HG02943 (cell line): ENCODE measurements at regions not wholly inside any gene's neighbourhood (a gene's known extent, or its start where the extent isn't known, plus 50 kb on each side); places are given as distances from the start of the nearest gene placed in this dataset.

Experiments used
- ATAC-seq: cut with Tn5 transposase; IDR thresholded peaks from one replicate; pipeline ENCODE4 v1.9.1; 2021; ENCODE audit warnings: mild to moderate bottlenecking, low read depth, moderate library complexity; ENCODE audit not compliant: unreplicated experiment

- no peak for ATAC-seq
Observed at GRCh38 chr5:90141984-90142383, 267.6 kb downstream of the CETN3 start.

GRCh38 chr5:90136952-90137528 lies 272.5 kb downstream of the CETN3 start:
- no peak for ATAC-seq

- no peak for ATAC-seq
Observed at GRCh38 chr5:90135779-90136378, 273.7 kb downstream of the CETN3 start.

- ATAC-seq = no peak
Observed at GRCh38 chr5:90134892-90135291, 274.7 kb downstream of the CETN3 start.

- no peak for ATAC-seq
Observed at GRCh38 chr5:90134381-90134780, 275.2 kb downstream of the CETN3 start.

- ATAC-seq = no peak
Observed at GRCh38 chr5:90133941-90134340, 275.6 kb downstream of the CETN3 start.

- ATAC-seq = no peak
Observed at GRCh38 chr5:90131383-90132133, 278.0 kb downstream of the CETN3 start.

- ATAC-seq = no peak
Observed at GRCh38 chr5:90128551-90128950, 281.0 kb downstream of the CETN3 start.

GRCh38 chr5:90119531-90119971 lies 290.0 kb downstream of the CETN3 start:
- ATAC-seq = no peak

- no peak for ATAC-seq
Observed at GRCh38 chr5:90117005-90117404, 292.6 kb downstream of the CETN3 start.

GRCh38 chr5:90113108-90113507 lies 296.4 kb downstream of the CETN3 start:
- ATAC-seq = no peak

- ATAC-seq = no peak
Observed at GRCh38 chr5:90112033-90112692, 297.4 kb downstream of the CETN3 start.

- no peak for ATAC-seq
Observed at GRCh38 chr5:90111364-90112032, 298.1 kb downstream of the CETN3 start.

GRCh38 chr5:90109285-90109684 lies 300.3 kb downstream of the CETN3 start:
- ATAC-seq = no peak

GRCh38 chr5:90099099-90099498 lies 310.5 kb downstream of the CETN3 start:
- ATAC-seq = no peak

- no peak for ATAC-seq
Observed at GRCh38 chr5:90097082-90097477, 312.5 kb downstream of the CETN3 start.

- ATAC-seq = no peak
Observed at GRCh38 chr5:90096415-90097081, 313.0 kb downstream of the CETN3 start.

- no peak for ATAC-seq
Observed at GRCh38 chr5:90095292-90096060, 314.1 kb downstream of the CETN3 start.

GRCh38 chr5:90093751-90094485 lies 315.6 kb downstream of the CETN3 start:
- no peak for ATAC-seq
